C1 segment of cervical spinal cord (tissue), 14 donors: ENCODE measurements at regions not wholly inside any gene's neighbourhood (a gene's known extent, or its start where the extent isn't known, plus 50 kb on each side); places are given as distances from the start of the nearest gene placed in this dataset.
A peak's percentile ranks its signal among the peaks of the same experiment; 100 is the strongest.

Experiments
- DNase-seq, 14 donors: peaks; one replicate each; lab custom pipeline; 2025; lab: John Stamatoyannopoulos, UW

GRCh38 chr14:94682736-94683135, 70.5 kb downstream of the SERPINA3 start:
- no peak for DNase-seq

DNA sequence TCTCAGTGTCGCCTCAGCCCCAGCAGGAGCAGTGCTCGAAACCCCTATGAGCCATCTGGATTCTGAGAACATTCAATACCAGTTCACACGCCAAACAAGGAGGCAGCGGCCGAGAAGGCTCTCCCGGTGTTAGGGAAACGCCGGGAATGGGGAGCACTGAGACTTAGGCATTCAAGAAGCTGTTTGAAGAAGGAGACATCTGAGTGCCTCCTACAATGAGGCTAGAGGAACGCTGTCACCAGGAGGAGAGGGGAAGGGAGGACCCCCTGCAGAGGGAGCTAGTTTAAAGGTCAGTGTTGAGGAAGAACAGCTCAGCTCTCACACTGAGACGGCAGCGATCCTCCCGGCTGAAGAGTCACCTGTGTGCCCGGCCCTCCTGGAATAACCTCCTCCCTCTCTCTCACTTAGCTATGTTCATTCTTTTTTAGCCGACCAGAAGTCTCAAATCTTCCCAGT, 69.9 kb downstream of the SERPINA3 start:
- DNase-seq = no peak

- peak in 1 of 14 donors; percentile 9 for DNase-seq
Observed at GRCh38 chr14:94681300-94682060, 69.3 kb downstream of the SERPINA3 start.

DNA sequence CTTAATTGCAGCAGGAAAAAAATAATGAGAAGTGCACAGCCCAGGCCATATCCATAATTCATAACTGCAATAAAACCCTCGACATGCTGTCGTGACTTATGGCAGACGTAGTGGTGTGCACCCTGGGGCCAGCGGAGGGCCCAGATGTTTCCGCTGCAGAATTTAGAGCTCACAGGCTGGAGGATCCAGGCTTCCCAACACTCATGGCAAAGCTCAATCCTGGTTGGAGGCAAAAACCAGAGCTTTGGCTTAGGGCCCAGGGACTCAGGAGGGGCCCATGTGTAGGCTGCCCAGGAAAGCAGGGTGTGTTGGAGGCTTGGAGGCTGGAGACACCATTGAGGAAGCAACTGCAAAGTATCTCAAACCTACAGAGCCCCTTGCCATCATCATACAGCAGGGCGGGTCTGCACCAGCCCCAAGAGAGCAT, 68.7 kb downstream of the SERPINA3 start:
- no peak for DNase-seq

DNA sequence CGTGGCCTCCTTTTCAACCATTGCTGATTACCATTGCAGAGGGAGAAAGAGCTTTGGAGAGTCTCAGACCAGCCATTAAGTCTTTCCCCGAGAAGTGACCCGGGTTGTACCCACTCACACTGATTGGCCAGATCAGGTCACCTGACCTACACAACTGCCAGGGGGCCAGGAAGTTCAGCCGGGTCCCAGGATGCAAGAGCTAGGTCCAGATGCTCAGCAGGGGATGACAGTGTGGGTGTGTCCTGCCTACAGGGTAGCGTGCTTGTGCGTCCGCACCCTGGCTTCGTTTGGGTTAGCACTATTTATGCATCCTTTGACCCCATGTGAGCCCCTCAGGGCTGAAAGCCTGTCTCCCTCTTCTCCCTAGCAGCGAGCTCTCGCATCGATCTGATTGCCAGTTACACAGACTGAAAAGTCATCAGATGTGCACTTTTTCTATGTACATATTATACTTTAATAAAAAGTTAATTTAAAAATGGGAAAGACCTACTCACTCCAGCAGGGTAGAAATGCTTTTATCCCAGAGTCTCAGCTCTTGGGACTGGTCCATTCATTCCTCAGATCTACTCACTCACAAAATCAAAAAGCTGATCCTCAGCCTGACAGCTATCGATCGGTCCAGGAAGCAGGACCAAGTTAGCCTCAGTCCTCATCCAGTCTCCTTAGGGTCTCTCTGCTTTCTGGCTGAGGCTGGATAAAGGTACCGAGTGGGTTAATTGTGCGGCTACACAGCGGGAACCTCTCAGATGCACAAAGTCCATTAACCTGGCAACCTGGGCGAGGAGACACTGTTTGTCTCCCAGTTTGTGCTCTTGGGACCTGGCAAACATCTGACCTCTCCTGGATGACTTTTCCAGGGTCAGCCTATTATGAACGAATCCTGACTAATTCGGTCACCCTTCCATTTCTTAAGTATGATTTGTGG, 68.0 kb downstream of the SERPINA3 start:
- no peak for DNase-seq

DNA sequence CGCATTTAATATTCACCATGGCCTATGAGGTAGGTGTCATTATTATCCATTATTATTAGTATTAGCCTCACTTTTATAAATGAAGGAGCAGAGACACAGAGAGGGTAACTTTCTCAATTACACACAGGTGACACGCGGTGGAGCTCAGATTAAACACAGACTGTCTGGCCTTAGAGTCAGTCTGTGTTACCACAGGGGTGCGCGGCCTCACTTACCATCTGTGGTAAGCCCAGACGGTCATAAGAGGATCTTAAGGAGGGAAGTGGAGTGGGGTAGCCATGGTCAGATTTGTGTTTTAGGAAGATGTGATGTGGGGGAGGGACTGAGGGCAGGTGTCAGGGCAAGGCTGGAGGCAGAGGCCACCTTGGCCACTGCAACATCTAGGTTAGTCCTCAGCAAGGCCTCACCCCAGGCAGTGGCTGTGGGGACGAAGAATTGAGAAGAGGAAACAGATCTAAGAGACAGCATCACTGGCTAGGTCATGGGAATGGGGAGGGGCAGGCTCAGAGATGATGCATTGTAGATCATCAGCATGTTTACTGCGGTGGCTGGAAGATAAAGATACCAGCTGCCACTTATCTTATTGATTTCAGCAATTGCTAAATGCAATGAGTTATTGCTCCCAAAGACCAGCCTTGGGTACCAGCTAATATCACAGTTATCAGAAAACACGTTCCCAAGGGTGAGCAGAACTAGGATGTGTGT, 67.1 kb downstream of the SERPINA3 start:
- no peak for DNase-seq

DNA sequence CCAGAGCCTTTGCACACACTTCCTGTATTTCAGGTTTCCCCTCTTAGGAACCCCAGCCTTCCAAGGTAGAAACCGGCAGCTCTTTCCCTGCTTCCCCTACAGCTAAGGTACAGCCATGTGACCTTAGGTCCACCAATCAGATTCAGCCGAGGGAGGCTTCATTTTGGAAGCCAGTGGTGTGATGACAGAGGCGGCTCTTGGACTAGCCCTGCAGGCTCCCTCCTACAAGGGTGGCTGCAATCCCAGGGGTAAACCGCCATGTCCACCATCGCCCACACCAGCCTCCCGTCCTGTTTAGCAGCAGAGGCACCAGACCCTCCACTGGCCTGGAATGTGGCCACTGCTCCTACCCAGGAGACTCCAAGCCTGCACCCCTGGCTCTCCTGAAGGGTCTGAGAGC, 65.6 kb downstream of the SERPINA3 start:
- DNase-seq = no peak

GRCh38 chr14:94677213-94677612, 65.0 kb downstream of the SERPINA3 start:
- DNase-seq = no peak

DNA sequence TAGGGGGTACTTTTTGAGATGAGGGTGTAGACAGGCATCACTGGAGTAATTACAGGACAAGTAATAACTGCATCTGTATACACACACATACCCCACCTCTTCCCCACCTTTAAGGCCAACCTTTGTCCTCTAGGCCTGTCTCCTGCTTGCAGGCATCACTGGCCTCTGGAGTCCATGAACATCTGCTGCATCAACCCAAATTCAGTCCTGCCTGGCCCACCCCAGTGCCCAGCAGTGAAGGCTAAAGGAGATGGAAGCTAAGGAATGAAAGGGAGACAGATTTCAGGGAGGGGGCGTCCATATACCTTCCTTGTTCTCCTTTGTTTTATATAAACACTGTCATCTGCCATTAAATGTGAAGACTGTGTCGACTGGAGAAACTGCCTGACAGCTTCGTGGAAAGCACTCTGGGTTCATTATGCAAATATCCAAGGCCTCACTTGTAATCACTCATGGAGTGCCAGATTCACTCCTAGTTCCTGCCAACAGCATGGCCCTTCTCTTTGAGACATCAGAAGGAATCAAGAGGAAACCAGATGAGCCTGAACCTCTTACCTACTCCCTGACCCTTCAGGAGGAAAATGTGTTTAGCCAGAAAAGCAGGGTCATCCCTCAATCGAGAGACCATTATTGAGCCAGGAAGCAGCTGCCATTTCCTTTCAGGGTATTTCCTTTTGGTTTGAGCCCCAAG, 64.4 kb downstream of the SERPINA3 start:
- DNase-seq = no peak

DNA sequence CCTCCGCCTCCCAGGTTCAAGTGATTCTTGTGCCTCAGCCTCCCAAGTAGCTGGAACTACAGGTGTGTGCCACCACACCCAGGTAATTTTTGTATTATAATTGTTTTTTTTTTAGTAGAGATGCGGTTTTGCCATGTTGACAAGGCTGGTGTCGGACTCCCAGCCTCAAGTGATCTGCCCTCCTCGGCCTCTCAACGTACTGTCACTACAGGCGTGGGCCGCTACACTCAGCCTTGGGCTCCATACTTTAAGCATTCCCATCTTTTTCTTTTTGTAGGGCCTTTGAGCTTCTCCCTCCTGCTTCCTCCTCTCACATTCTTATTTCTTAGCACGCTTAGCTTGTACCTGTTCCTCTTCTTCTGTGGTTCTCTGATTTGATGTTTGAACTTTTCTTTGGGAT, 62.8 kb downstream of the SERPINA3 start:
- no peak for DNase-seq

DNA sequence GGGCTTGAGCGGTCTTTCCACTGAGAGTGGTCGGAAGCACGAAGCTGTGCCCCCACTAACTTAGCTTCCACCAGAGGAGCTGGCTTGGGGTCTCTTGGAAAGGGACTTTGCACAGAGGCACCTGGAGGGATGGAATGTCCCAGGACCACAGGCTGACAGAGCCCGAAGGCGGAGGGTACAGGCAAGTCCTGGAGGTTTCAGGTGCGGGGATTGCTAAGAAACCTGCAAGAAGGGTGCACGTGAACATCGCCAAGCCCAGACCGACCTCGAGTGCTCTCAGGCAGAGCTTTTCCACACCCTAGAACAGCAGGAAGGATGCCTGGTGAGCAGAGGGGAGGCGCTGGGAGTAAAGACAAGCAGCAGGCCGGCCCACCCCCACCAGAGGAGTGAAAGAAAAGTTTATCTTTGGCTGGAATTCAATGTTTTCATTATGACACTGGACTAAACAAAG, 61.6 kb downstream of the SERPINA3 start:
- DNase-seq = no peak
